Activated naive CD4-positive, alpha-beta T cell treated with anti-CD3 and anti-CD28 coated beads for 36 hours (primary cell): ENCODE measurements at regions not wholly inside any gene's neighbourhood (a gene's known extent, or its start where the extent isn't known, plus 50 kb on each side); places are given as distances from the start of the nearest gene placed in this dataset.

Experiments
- CTCF ChIA-PET: fragments of 350-600 bp; sonication (Branson Sonifier 250); formaldehyde crosslinking; loops from one replicate; lab custom pipeline; 2021; ENCODE audit warnings: antibody characterized with exemption; lab: Charles Lee
- DNase-seq: peaks from one replicate; pipeline ENCODE4 v3.0.0-alpha.2; 2020
- H3K27ac Mint-ChIP-seq: one replicate; pipeline ENCODE4 v1.8.0; 2021; ENCODE audit warnings: mild to moderate bottlenecking, mixed read lengths
- H3K27me3 Mint-ChIP-seq: one replicate; pipeline ENCODE4 v1.8.0; 2021; ENCODE audit warnings: low read depth, mixed read lengths
- H3K36me3 Mint-ChIP-seq: one replicate; pipeline ENCODE4 v1.8.0; 2021; ENCODE audit warnings: low read depth, mixed read lengths
- H3K4me1 Mint-ChIP-seq: one replicate; pipeline ENCODE4 v1.8.0; 2021; ENCODE audit warnings: low read depth, mixed read lengths
- H3K4me3 Mint-ChIP-seq: one replicate; pipeline ENCODE4 v1.8.0; 2021; ENCODE audit warnings: mild to moderate bottlenecking, moderate library complexity, mixed read lengths
- H3K9me3 Mint-ChIP-seq: one replicate; pipeline ENCODE4 v1.8.0; 2021; ENCODE audit warnings: mixed read lengths
- intact Hi-C: fragments of 100-400 bp; cut with micrococcal nuclease; formaldehyde crosslinking; loops from one replicate; pipeline ENCODE4 v1.15.1; 2023

DNA sequence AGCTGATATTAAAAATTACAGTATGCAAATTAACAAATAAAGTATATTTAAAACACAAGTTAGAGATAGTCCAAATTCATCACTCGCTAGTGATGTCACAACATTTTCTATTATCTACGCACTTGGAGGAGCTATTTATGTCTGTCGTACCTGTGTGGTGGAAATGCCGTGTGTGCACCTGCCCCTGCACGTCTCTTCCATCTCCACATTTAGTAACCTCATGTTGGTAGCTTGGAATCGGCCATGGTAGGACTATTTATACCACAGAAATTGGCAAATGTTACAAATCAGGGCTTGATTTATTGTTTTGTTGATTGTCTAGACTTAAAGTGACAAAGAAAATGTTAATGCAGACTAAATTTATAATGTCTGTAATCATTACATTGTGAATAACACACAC lies 62.6 kb upstream of the NTF3 start:
- H3K36me3 Mint-ChIP-seq, result no peaks in the 10 kb centered on the region

DNA sequence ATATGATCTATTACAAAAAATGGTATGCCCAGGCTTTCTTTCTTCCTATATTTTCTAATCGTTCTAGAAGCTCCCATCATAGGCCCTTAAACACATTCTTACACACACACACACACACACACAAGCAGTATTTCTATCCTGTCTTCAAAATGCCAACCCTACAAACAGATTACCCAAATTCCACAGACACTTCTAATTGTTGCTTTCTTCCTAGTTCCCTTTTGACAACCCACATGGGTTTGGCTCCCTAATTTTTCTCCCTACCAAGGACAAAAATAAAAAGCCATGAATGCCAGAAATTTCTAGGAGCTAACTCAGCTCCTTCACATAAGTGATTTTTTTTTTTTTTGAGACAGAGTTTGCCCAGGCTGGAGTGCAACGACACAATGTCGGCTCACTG lies 60.3 kb upstream of the NTF3 start:
- intact Hi-C loops, result no loop called here
- Mint-ChIP-seq H3K27me3 (no peaks in the 10 kb centered on the region), H3K9me3 (no peaks in the 10 kb centered on the region), H3K36me3 (no peaks in the 10 kb centered on the region), H3K4me1 (no peaks in the 10 kb centered on the region), H3K27ac (no peak overlapping the region), H3K4me3 (no peak overlapping the region)
- DNase-seq, result no peak
- CTCF ChIA-PET, result no interaction called here

More for the DNA sequence above, 62.6 kb upstream of the NTF3 start:
- Mint-ChIP-seq H3K27ac (no peak overlapping the region), H3K4me3 (no peak overlapping the region), H3K27me3 (no peaks in the 10 kb centered on the region), H3K9me3 (no peaks in the 10 kb centered on the region), H3K4me1 (no peaks in the 10 kb centered on the region)
- no peak for DNase-seq
- CTCF ChIA-PET, result no interaction called here
- intact Hi-C loops, result no loop called here

DNA sequence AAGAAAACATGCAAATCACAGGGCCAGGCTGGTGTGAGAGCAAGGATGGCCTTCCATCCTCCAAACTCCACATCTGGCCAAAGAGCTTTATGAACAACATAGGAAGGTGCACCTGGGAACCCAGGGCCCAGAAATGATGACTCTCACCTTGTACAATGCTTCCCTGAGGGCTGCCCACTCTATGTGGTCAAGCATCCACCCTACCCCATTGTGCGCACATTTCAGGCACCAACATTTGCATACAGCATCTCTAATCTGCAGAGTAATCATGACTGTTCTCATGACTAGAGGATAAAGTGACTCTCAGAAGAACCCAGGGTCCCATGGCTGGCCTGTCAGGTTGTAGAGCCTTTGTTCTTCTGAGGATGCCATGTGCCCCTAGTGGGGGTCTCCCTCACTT lies 57.2 kb upstream of the NTF3 start:
- no peaks in the 10 kb centered on the region for H3K4me1 Mint-ChIP-seq
- CTCF ChIA-PET, result no interaction called here
- intact Hi-C loops, result no loop called here
- DNase-seq, result no peak
- H3K4me3 Mint-ChIP-seq, result no peak overlapping the region
- no peak overlapping the region for H3K27ac Mint-ChIP-seq
- H3K36me3 Mint-ChIP-seq, result no peaks in the 10 kb centered on the region
- no peaks in the 10 kb centered on the region for H3K27me3 Mint-ChIP-seq
- no peaks in the 10 kb centered on the region for H3K9me3 Mint-ChIP-seq

DNA sequence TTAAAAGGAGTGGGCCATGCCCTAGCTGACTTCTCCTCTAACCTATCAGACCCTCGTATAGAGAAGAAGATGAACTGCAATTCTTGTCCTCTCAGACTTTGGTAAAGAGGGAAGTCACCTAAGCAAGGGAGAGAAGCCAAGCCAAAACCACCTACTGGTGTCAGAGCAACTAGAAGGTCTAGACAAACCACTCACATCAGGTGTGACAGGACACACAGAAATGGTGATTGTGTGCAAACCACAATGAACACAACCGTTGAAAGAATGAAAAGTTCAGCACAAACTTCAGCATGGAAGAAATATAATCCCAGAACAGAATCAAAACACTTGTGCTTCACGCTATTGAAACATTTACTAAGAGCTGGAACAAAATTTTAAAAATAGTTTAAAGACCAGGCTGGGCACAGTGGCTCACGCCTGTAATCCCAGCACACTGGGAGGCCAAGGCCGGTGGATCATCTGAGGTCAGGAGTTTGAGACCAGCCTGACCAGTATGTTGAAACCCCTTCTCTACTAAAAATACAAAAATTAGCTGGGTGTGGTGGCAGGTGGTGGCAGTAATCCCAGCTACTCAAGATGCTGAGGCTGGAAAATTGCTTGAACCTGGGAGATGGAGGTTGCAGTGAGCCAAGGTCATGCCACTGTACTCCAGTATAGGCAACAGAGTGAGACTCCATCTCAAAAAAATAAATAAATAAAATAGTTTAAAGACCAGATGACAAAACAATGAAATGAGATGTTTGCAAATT lies 56.2 kb upstream of the NTF3 start:
- H3K4me1 Mint-ChIP-seq, result no peaks in the 10 kb centered on the region
- H3K9me3 Mint-ChIP-seq, result no peaks in the 10 kb centered on the region
- intact Hi-C loops, result no loop called here
- no peaks in the 10 kb centered on the region for H3K36me3 Mint-ChIP-seq
- no peak for DNase-seq
- no peaks in the 10 kb centered on the region for H3K27me3 Mint-ChIP-seq
- CTCF ChIA-PET, result no interaction called here
- H3K27ac Mint-ChIP-seq, result no peak overlapping the region
- no peak overlapping the region for H3K4me3 Mint-ChIP-seq

DNA sequence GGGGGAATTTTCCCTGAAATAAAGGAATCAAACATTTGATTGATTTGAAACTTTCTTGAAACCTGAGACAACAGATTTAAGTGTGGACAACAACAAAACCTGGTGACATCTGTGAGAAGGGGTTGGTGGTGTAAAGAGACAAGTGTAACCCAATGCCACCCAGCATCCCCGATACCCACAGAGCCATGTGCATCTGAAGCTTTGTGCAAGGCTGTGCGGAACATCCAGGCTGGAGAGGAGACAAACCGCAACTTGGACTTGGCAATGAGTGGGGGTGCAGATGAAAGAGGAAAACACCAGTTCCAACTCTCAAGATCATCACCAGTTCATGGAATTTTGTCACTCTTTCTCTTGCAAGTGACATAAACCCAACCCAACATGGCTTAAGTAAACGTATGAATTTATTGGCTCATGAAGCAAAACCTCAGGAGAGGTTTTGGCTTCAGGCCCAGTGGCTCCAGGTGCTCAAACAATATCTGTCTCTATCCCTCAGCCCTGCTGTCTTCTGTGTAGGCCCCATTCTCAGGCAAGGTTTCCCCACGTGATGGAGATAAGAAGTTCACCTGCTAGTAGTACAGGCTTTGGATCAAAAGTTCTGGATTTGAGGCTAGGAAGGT lies 55.2 kb upstream of the NTF3 start:
- Mint-ChIP-seq H3K4me1 (no peaks in the 10 kb centered on the region), H3K27me3 (no peaks in the 10 kb centered on the region), H3K27ac (no peak overlapping the region), H3K36me3 (no peaks in the 10 kb centered on the region), H3K4me3 (no peak overlapping the region), H3K9me3 (no peaks in the 10 kb centered on the region)
- DNase-seq, result no peak
- intact Hi-C loops, result no loop called here
- CTCF ChIA-PET, result no interaction called here

DNA sequence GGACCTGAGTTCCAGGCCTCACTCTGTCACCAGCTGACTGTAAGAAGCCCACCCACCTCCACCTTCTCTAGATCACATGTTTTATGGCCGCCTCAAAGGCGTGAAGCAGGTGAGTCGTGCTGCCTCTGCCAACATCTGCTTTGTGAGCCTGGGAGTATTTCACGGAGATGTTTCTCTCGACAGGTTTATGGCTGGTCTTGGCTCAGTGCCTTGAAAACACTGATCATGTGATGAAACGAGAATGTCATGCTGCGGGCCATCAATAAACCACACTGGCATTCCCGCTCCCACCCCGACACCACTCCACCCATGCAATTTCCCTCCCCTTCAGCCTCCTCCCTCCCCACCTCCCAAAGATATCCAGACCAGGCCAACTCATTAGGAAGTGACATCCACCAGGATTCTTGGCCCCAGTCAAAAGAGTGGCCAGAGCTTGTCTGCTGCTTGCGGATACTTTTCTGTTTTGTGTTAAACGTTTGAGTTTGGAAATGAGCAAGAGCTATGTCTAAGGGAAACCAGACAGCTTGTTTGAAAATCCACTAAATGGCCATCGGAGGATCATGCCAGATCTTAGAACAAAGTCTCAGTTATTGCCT lies 53.8 kb upstream of the NTF3 start:
- no peak overlapping the region for H3K27ac Mint-ChIP-seq
- no peaks in the 10 kb centered on the region for H3K9me3 Mint-ChIP-seq
- CTCF ChIA-PET, result interaction anchor here (0.6 kb wide), 1 partner anchor 277 kb away, joined by 3 read pairs; no protein-coding TSS in a partner anchor
- H3K4me1 Mint-ChIP-seq, result no peaks in the 10 kb centered on the region
- no peaks in the 10 kb centered on the region for H3K27me3 Mint-ChIP-seq
- H3K36me3 Mint-ChIP-seq, result no peaks in the 10 kb centered on the region
- no peak for DNase-seq
- intact Hi-C loops, result no loop called here
- no peak overlapping the region for H3K4me3 Mint-ChIP-seq

DNA sequence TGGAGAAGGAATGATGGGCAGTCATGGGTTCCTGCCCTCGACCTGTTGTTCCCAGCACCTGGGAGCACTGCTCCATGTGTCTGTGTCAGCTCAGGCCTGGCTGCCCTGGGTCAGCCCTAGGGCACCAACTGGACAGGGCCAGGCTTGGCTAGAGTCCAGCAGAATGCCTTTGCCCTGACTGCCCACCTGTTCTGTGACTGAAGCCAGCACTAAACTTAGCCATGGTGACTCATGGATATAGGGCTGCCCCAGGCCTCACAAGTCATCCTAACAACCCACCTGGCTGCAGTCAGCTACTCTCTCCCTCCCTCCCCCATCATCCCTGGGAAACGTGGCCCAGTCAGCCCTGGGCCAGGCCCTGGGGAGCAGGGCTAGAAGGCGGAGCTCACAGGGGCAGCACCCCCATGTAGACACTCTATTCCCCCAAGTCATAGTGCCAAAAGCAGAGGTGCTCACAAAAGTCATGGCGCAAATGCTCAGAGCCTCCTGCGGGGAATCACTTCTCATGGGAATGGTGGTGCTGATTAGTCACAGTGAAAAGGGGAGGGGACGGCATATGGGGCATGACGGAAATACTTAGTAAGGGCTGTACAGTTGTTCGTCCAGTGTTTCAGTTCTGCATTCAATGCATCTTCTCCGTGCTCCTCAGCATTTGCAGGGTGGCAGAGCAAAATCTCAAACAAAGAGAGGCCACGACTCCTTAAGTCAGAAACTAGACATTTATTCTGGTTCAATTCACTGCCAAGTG lies 52.0 kb upstream of the NTF3 start:
- DNase-seq, result no peak
- Mint-ChIP-seq H3K27me3 (no peaks in the 10 kb centered on the region), H3K27ac (no peak overlapping the region), H3K4me3 (no peak overlapping the region), H3K9me3 (no peaks in the 10 kb centered on the region), H3K4me1 (no peaks in the 10 kb centered on the region), H3K36me3 (no peaks in the 10 kb centered on the region)
- CTCF ChIA-PET, result no interaction called here
- intact Hi-C loops, result no loop called here
